ENCODE measurements at regions not wholly inside any gene's neighbourhood (a gene's known extent, or its start where the extent isn't known, plus 50 kb on each side); places are given as distances from the start of the nearest gene placed in this dataset.

- DNase-seq (ENCODE audit: low read depth, low spot score) (no peak), FAIRE-seq (no peak)
- Histone ChIP-seq H3K36me3 (ENCODE audit: control insufficient read depth in 2 of 2, extremely low read depth in 1 of 2, insufficient read depth in 2 of 2, low read length in 2 of 2) (no peaks in the 10 kb centered on the region), H3K4me2 (ENCODE audit: control insufficient read depth, extremely low read depth, insufficient read depth, low read depth, low read length) (no peak overlapping the region), H4K20me1 (ENCODE audit: control insufficient read depth, extremely low read depth, insufficient read depth, low read length) (no peaks in the 10 kb centered on the region), H3K27ac (ENCODE audit: control insufficient read depth, insufficient read depth, low read length) (no peak overlapping the region), H3K9me1 (ENCODE audit: control insufficient read depth, extremely low read depth, insufficient read depth, low read length) (no peaks in the 10 kb centered on the region), H3K4me1 (ENCODE audit: control insufficient read depth, extremely low read depth, insufficient read depth, low read length) (peaks cover 7% of the 10 kb centered on the region), H3K27me3 (ENCODE audit: control insufficient read depth, extremely low read depth, insufficient read depth, low read length) (no peaks in the 10 kb centered on the region), H3K9me3 (ENCODE audit: control insufficient read depth, low read depth, low read length) (no peaks in the 10 kb centered on the region), H2AFZ (ENCODE audit: control insufficient read depth, low read length) (no peak overlapping the region), H3K79me2 (ENCODE audit: control insufficient read depth, insufficient read depth, low read length) (no peaks in the 10 kb centered on the region), H3K4me3 (ENCODE audit: control insufficient read depth in 2 of 3, extremely low read depth in 1 of 3, insufficient read depth in 2 of 3, low read depth in 1 of 3, low read length in 3 of 3) (no peak overlapping the region), H3K9ac (ENCODE audit: control insufficient read depth, extremely low read depth, insufficient read depth, low read length) (no peak overlapping the region)
- TF ChIP-seq EZH2 (IDR thresholded peaks at IDR 0.05; ENCODE audit: low read length) (no peak), CTCF (optimal IDR thresholded peaks at IDR 0.05 in 1 of 3, IDR thresholded peaks at IDR 0.05 in 1 of 3, conservative IDR thresholded peaks at IDR 0.05 in 1 of 3; ENCODE audit: extremely low read depth in 1 of 3, insufficient read depth in 2 of 3, low read length in 3 of 3) (no peak)
- dilution Hi-C loops (cut with MboI; ENCODE audit: extremely low pct_ligation_motif_present, low sequenced_read_pairs): no loop called here
These were observed 216.9 kb upstream of the LRFN2 start for GRCh38 chr6:40803897-40804702.

- Histone ChIP-seq H3K36me3 (ENCODE audit: control insufficient read depth in 2 of 2, extremely low read depth in 1 of 2, insufficient read depth in 2 of 2, low read length in 2 of 2) (no peaks in the 10 kb centered on the region), H2AFZ (ENCODE audit: control insufficient read depth, low read length) (no peak overlapping the region), H3K4me2 (ENCODE audit: control insufficient read depth, extremely low read depth, insufficient read depth, low read depth, low read length) (no peak overlapping the region), H4K20me1 (ENCODE audit: control insufficient read depth, extremely low read depth, insufficient read depth, low read length) (no peaks in the 10 kb centered on the region), H3K4me1 (ENCODE audit: control insufficient read depth, extremely low read depth, insufficient read depth, low read length) (peaks cover 5% of the 10 kb centered on the region), H3K27me3 (ENCODE audit: control insufficient read depth, extremely low read depth, insufficient read depth, low read length) (no peaks in the 10 kb centered on the region), H3K27ac (ENCODE audit: control insufficient read depth, insufficient read depth, low read length) (no peak overlapping the region), H3K9me1 (ENCODE audit: control insufficient read depth, extremely low read depth, insufficient read depth, low read length) (no peaks in the 10 kb centered on the region), H3K79me2 (ENCODE audit: control insufficient read depth, insufficient read depth, low read length) (no peaks in the 10 kb centered on the region), H3K9me3 (ENCODE audit: control insufficient read depth, low read depth, low read length) (no peaks in the 10 kb centered on the region), H3K9ac (ENCODE audit: control insufficient read depth, extremely low read depth, insufficient read depth, low read length) (no peak overlapping the region), H3K4me3 (ENCODE audit: control insufficient read depth in 2 of 3, extremely low read depth in 1 of 3, insufficient read depth in 2 of 3, low read depth in 1 of 3, low read length in 3 of 3) (no peak overlapping the region)
- DNase-seq (ENCODE audit: low read depth, low spot score) (no peak), FAIRE-seq (no peak)
- dilution Hi-C loops (cut with MboI; ENCODE audit: extremely low pct_ligation_motif_present, low sequenced_read_pairs): no loop called here
- TF ChIP-seq CTCF (optimal IDR thresholded peaks at IDR 0.05 in 1 of 3, IDR thresholded peaks at IDR 0.05 in 1 of 3, conservative IDR thresholded peaks at IDR 0.05 in 1 of 3; ENCODE audit: extremely low read depth in 1 of 3, insufficient read depth in 2 of 3, low read length in 3 of 3): no peak
- TF ChIP-seq EZH2 (IDR thresholded peaks at IDR 0.05; ENCODE audit: low read length): no peak
These were observed 215.3 kb upstream of the LRFN2 start for GRCh38 chr6:40802481-40802880.
